Calu3 (cell line): ENCODE measurements at regions not wholly inside any gene's neighbourhood (a gene's known extent, or its start where the extent isn't known, plus 50 kb on each side); places are given as distances from the start of the nearest gene placed in this dataset.

ENCODE experiments used
- BruUV-seq: library from RNA; stranded (reverse); fragments of 400-500 nt; replicated peaks from 2 replicates; lab custom pipeline; 2021; lab: Mats Ljungman, UMichigan
- CTCF ChIA-PET: fragments of 300-600 bp; sonication (Branson Sonifier 250); formaldehyde crosslinking; loops from one replicate; lab custom pipeline; 2022; ENCODE audit warnings: antibody characterized with exemption; lab: Charles Lee
- DNase-seq: peaks from one replicate; pipeline ENCODE4 v3.0.0; 2022
- H3K27ac Mint-ChIP-seq: one replicate; pipeline ENCODE4 v1.8.0; 2022; ENCODE audit warnings: mixed read lengths; ENCODE audit not compliant: unreplicated experiment
- H3K27me3 Mint-ChIP-seq: one replicate; pipeline ENCODE4 v1.8.0; 2022; ENCODE audit warnings: mixed read lengths; ENCODE audit not compliant: unreplicated experiment
- H3K36me3 Mint-ChIP-seq: one replicate; pipeline ENCODE4 v1.8.0; 2022; ENCODE audit warnings: mild to moderate bottlenecking, moderate library complexity, mixed read lengths; ENCODE audit not compliant: insufficient read depth, unreplicated experiment
- H3K4me1 Mint-ChIP-seq: one replicate; pipeline ENCODE4 v1.8.0; 2022; ENCODE audit warnings: mild to moderate bottlenecking, low read depth, mixed read lengths; ENCODE audit not compliant: unreplicated experiment
- H3K4me3 Mint-ChIP-seq: one replicate; pipeline ENCODE4 v1.8.0; 2022; ENCODE audit warnings: mild to moderate bottlenecking, low read depth, moderate library complexity, mixed read lengths; ENCODE audit not compliant: unreplicated experiment
- H3K9me3 Mint-ChIP-seq: one replicate; pipeline ENCODE4 v1.8.0; 2022; ENCODE audit warnings: low read depth, mixed read lengths; ENCODE audit not compliant: unreplicated experiment
- CTCF ChIP-seq: fragments of 200-600 bp; IDR thresholded peaks from one replicate; pipeline ENCODE4 v1.8.0; 2022; ENCODE audit warnings: antibody characterized with exemption; ENCODE audit not compliant: unreplicated experiment
- intact Hi-C: fragments of 100-400 bp; cut with micrococcal nuclease; formaldehyde crosslinking; loops from one replicate; pipeline ENCODE4 v1.10.0; 2022; ENCODE audit not compliant: unreplicated experiment

- peaks cover 13% of the 10 kb centered on the region for H3K4me1 Mint-ChIP-seq
- CTCF ChIA-PET, result no interaction called here
- no peaks in the 10 kb centered on the region for H3K27me3 Mint-ChIP-seq
- DNase-seq, result no peak
- TF ChIP-seq CTCF, result no peak
- H3K4me3 Mint-ChIP-seq, result no peak overlapping the region
- peaks cover 14% of the 10 kb centered on the region for H3K9me3 Mint-ChIP-seq
- H3K36me3 Mint-ChIP-seq, result no peaks in the 10 kb centered on the region
- no TSS peak for BruUV-seq
- no peak overlapping the region for H3K27ac Mint-ChIP-seq
- intact Hi-C loops, result no loop called here
Observed at GRCh38 chr2:22002066-22002465, 878.3 kb downstream of the TDRD15 start.

GRCh38 chr2:22003270-22003669 lies 879.5 kb downstream of the TDRD15 start:
- intact Hi-C loops, result no loop called here
- no peak for TF ChIP-seq CTCF
- Mint-ChIP-seq H3K36me3 (no peaks in the 10 kb centered on the region), H3K27ac (no peak overlapping the region), H3K4me3 (no peak overlapping the region), H3K4me1 (peaks cover 1% of the 10 kb centered on the region), H3K27me3 (no peaks in the 10 kb centered on the region), H3K9me3 (peaks cover 9% of the 10 kb centered on the region)
- CTCF ChIA-PET, result no interaction called here
- no peak for DNase-seq
- BruUV-seq, result no TSS peak

GRCh38 chr2:22011048-22011447 lies 887.3 kb downstream of the TDRD15 start:
- intact Hi-C loops, result no loop called here
- Mint-ChIP-seq H3K27me3 (no peaks in the 10 kb centered on the region), H3K4me1 (no peaks in the 10 kb centered on the region), H3K36me3 (no peaks in the 10 kb centered on the region), H3K4me3 (no peak overlapping the region), H3K9me3 (no peaks in the 10 kb centered on the region), H3K27ac (no peak overlapping the region)
- CTCF ChIA-PET, result no interaction called here
- no TSS peak for BruUV-seq
- no peak for DNase-seq
- no peak for TF ChIP-seq CTCF

- Mint-ChIP-seq H3K27me3 (no peaks in the 10 kb centered on the region), H3K4me3 (no peak overlapping the region), H3K9me3 (no peaks in the 10 kb centered on the region), H3K27ac (no peak overlapping the region), H3K4me1 (no peaks in the 10 kb centered on the region), H3K36me3 (no peaks in the 10 kb centered on the region)
- no peak for TF ChIP-seq CTCF
- DNase-seq, result no peak
- BruUV-seq, result no TSS peak
- CTCF ChIA-PET, result no interaction called here
- intact Hi-C loops, result no loop called here
Observed at GRCh38 chr2:22020091-22020742, 896.4 kb downstream of the TDRD15 start.
